Testis (tissue), 2 donors: ENCODE measurements at regions not wholly inside any gene's neighbourhood (a gene's known extent, or its start where the extent isn't known, plus 50 kb on each side); places are given as distances from the start of the nearest gene placed in this dataset.

Experiments used
- POLR2A ChIP-seq: fragments of 450-650 bp; IDR thresholded peaks from one replicate; pipeline ENCODE4 v1.6.1; 2017; ENCODE audit warnings: antibody characterized with exemption, mild to moderate bottlenecking, moderate library complexity
- TF ChIP-seq, protein P1 (sequence below), 3 experiments: fragments of 450-650 bp in 2 of 3; fragments of 200-600 bp in 1 of 3; sonication (generic) in 1 of 3; IDR thresholded peaks; one replicate each; pipeline ENCODE4 v1.5.1; 2016 to 2019; ENCODE audit warnings: antibody characterized with exemption in 3 of 3, mild to moderate bottlenecking in 2 of 3, moderate library complexity in 1 of 3

DNA sequence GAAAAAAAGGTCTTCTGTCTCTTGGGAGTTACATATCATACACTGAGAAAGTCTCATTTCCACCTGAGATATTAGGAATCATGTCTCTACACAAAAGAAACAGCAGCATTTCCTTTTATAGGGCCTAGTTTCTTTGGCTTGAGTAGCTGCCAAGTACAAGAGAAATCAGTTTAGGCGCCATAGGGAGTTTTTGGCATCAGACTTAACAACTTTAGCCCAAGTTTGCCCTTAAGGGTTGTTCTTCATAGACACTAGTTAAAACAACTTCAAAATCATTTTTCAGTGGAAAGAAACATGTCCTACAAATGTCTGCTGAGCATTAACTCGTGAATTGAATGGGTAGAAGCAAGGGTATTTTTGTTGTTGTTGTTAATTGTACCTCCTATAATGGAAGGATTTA, 587.0 kb upstream of the DSEL start:
- TF ChIP-seq, protein P1, sequence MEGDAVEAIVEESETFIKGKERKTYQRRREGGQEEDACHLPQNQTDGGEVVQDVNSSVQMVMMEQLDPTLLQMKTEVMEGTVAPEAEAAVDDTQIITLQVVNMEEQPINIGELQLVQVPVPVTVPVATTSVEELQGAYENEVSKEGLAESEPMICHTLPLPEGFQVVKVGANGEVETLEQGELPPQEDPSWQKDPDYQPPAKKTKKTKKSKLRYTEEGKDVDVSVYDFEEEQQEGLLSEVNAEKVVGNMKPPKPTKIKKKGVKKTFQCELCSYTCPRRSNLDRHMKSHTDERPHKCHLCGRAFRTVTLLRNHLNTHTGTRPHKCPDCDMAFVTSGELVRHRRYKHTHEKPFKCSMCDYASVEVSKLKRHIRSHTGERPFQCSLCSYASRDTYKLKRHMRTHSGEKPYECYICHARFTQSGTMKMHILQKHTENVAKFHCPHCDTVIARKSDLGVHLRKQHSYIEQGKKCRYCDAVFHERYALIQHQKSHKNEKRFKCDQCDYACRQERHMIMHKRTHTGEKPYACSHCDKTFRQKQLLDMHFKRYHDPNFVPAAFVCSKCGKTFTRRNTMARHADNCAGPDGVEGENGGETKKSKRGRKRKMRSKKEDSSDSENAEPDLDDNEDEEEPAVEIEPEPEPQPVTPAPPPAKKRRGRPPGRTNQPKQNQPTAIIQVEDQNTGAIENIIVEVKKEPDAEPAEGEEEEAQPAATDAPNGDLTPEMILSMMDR (IDR thresholded peaks at IDR 0.05): no peak
- no peak for TF ChIP-seq POLR2A
